ENCODE measurements at regions not wholly inside any gene's neighbourhood (a gene's known extent, or its start where the extent isn't known, plus 50 kb on each side); places are given as distances from the start of the nearest gene placed in this dataset.

DNA sequence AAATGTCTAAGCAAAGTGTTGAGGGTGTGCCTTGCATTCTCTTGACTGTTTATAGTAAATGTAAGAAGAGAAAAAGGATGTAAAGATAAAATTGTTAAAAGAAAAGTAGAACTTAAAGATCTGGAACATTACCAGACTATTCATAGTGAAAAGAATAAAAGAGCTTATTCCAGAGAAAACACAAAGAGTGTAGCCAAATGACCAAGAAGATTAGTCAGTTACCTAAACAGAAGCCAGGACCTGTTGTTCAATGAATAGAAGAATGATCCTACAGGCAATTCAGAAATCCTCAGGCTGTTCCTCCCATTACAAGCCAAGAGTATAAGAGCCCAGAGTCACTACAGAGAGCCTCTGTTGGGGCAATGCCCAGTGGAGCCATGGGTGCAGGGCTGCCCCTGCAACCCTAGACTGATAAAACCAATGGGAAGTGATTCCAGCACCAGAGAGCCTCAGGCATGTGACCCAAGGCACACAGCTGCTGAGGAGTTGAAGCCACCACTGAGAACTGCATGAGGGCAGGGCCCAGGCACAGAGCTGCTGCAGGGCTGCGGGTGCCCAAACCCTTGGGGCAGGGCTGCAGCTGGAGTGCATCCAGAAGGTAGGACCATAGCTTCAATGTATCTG lies 91.1 kb upstream of the SLC38A4 start:
- Histone ChIP-seq H3K4me3 (ENCODE audit: low read length) (no peak overlapping the region), H3F3A (ENCODE audit: low read length, unreplicated experiment) (no peaks in the 10 kb centered on the region)
- no TSS peak for BruUV-seq (replicated peaks)

DNA sequence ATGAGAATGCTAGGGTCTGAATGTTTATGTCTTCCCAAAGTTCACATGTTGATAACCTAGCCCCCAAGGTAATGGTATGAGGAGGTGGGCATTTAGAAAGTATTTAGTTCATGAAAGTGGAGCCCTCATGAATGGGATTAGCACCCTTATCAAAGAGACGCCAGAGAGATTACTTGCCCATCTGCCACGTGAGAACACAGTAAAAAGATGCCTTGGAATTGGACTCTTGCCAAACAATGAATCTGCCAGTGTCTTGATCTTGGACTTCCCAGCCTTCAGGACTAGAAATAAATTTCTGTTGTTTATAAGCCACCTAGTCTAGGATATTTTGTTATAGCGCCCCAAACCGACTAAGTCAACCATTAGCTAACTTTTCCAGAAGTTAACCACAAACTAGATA lies 92.0 kb upstream of the SLC38A4 start:
- H3F3A ChIP-seq (ENCODE audit: low read length, unreplicated experiment): no peaks in the 10 kb centered on the region

More for the DNA sequence above, 91.1 kb upstream of the SLC38A4 start:
- Histone ChIP-seq H4K20me1 (ENCODE audit: low read length) (no peaks in the 10 kb centered on the region), H3K9ac (ENCODE audit: low read length) (no peak overlapping the region), H3K4me1 (ENCODE audit: insufficient read depth, low read length) (peaks cover 17% of the 10 kb centered on the region), H2AFZ (ENCODE audit: low read length) (no peak overlapping the region), H3K9me3 (ENCODE audit: low read length) (no peaks in the 10 kb centered on the region), H3K79me2 (ENCODE audit: low read length) (no peaks in the 10 kb centered on the region), H3K4me2 (ENCODE audit: low read length) (no peak overlapping the region), H3K27ac (ENCODE audit: low read length) (no peak overlapping the region), H3K27me3 (ENCODE audit: low read length) (no peaks in the 10 kb centered on the region), H3K36me3 (ENCODE audit: low read depth, low read length) (no peaks in the 10 kb centered on the region), H3K9me2 (replicated peaks; ENCODE audit: low read length) (no peaks in the 10 kb centered on the region)
- TF ChIP-seq, protein P1, sequence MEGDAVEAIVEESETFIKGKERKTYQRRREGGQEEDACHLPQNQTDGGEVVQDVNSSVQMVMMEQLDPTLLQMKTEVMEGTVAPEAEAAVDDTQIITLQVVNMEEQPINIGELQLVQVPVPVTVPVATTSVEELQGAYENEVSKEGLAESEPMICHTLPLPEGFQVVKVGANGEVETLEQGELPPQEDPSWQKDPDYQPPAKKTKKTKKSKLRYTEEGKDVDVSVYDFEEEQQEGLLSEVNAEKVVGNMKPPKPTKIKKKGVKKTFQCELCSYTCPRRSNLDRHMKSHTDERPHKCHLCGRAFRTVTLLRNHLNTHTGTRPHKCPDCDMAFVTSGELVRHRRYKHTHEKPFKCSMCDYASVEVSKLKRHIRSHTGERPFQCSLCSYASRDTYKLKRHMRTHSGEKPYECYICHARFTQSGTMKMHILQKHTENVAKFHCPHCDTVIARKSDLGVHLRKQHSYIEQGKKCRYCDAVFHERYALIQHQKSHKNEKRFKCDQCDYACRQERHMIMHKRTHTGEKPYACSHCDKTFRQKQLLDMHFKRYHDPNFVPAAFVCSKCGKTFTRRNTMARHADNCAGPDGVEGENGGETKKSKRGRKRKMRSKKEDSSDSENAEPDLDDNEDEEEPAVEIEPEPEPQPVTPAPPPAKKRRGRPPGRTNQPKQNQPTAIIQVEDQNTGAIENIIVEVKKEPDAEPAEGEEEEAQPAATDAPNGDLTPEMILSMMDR (conservative IDR thresholded peaks at IDR 0.05; ENCODE audit: low read depth, low read length): no peak
- TF ChIP-seq EZH2phosphoT487 (IDR thresholded peaks at IDR 0.05; ENCODE audit: borderline replicate concordance, low read length) (no peak), EZH2 (IDR thresholded peaks at IDR 0.05; ENCODE audit: low read length, unreplicated experiment) (no peak)
- ChIA-PET POLR2A (ENCODE audit: unreplicated experiment) (no interaction called here), CTCF (no interaction called here)
- DNase-seq (peak; percentile 12), ATAC-seq (no peak)
- intact Hi-C loops (cut with micrococcal nuclease): no loop called here

DNA sequence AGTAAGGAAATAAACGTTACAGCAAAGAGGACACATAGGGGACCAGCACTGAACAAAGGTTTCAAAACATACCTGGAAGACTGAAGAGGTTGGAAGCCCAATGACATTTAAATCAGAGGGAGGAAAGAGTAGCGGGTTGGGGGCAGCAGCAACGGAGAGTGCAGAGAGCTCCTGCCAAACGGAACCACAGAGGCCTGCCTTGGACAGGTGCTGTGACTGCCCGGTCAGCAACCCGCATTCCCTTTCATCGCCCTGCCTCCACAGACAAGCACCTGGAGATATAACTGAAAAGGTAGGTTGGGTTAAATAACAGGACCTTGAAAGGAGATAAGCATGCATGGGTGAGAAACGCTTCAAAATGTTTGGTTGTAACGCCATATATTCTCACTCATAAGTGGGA lies 92.8 kb upstream of the SLC38A4 start:
- Histone ChIP-seq H3K27me3 (ENCODE audit: low read length) (no peaks in the 10 kb centered on the region), H4K20me1 (ENCODE audit: low read length) (no peaks in the 10 kb centered on the region), H3K9me3 (ENCODE audit: low read length) (no peaks in the 10 kb centered on the region), H3K4me1 (ENCODE audit: insufficient read depth, low read length) (peaks cover 20% of the 10 kb centered on the region), H3K9ac (ENCODE audit: low read length) (no peak overlapping the region), H2AFZ (ENCODE audit: low read length) (no peak overlapping the region), H3F3A (ENCODE audit: low read length, unreplicated experiment) (no peaks in the 10 kb centered on the region), H3K4me3 (ENCODE audit: low read length) (no peak overlapping the region), H3K9me2 (replicated peaks; ENCODE audit: low read length) (no peaks in the 10 kb centered on the region), H3K36me3 (ENCODE audit: low read depth, low read length) (no peaks in the 10 kb centered on the region), H3K27ac (ENCODE audit: low read length) (no peak overlapping the region), H3K4me2 (ENCODE audit: low read length) (no peak overlapping the region), H3K79me2 (ENCODE audit: low read length) (no peaks in the 10 kb centered on the region)
- ATAC-seq (no peak), DNase-seq (no peak)
- intact Hi-C loops (cut with micrococcal nuclease): no loop called here
- BruUV-seq (replicated peaks): no TSS peak
- CTCF ChIA-PET: no interaction called here
- TF ChIP-seq EZH2 (IDR thresholded peaks at IDR 0.05; ENCODE audit: low read length, unreplicated experiment) (no peak), EZH2phosphoT487 (IDR thresholded peaks at IDR 0.05; ENCODE audit: borderline replicate concordance, low read length) (no peak)
- TF ChIP-seq, protein P1 (conservative IDR thresholded peaks at IDR 0.05; ENCODE audit: low read depth, low read length): no peak
- POLR2A ChIA-PET (ENCODE audit: unreplicated experiment): no interaction called here

More for the DNA sequence above, 92.0 kb upstream of the SLC38A4 start:
- Histone ChIP-seq H3K9me3 (ENCODE audit: low read length) (no peaks in the 10 kb centered on the region), H3K4me3 (ENCODE audit: low read length) (no peak overlapping the region), H3K27ac (ENCODE audit: low read length) (no peak overlapping the region), H3K9ac (ENCODE audit: low read length) (no peak overlapping the region), H2AFZ (ENCODE audit: low read length) (no peak overlapping the region), H3K9me2 (replicated peaks; ENCODE audit: low read length) (no peaks in the 10 kb centered on the region), H3K27me3 (ENCODE audit: low read length) (no peaks in the 10 kb centered on the region), H3K4me1 (ENCODE audit: insufficient read depth, low read length) (peaks cover 20% of the 10 kb centered on the region), H4K20me1 (ENCODE audit: low read length) (no peaks in the 10 kb centered on the region), H3K4me2 (ENCODE audit: low read length) (no peak overlapping the region), H3K36me3 (ENCODE audit: low read depth, low read length) (no peaks in the 10 kb centered on the region), H3K79me2 (ENCODE audit: low read length) (no peaks in the 10 kb centered on the region)
- CTCF ChIA-PET: no interaction called here
- POLR2A ChIA-PET (ENCODE audit: unreplicated experiment): no interaction called here
- intact Hi-C loops (cut with micrococcal nuclease): no loop called here
- TF ChIP-seq EZH2 (IDR thresholded peaks at IDR 0.05; ENCODE audit: low read length, unreplicated experiment) (no peak), EZH2phosphoT487 (IDR thresholded peaks at IDR 0.05; ENCODE audit: borderline replicate concordance, low read length) (no peak)
- TF ChIP-seq, protein P1 (conservative IDR thresholded peaks at IDR 0.05; ENCODE audit: low read depth, low read length): no peak
- ATAC-seq: no peak
- DNase-seq: no peak
- no TSS peak for BruUV-seq (replicated peaks)

Data from PC-3 (cell line).